ENCODE measurements at regions not wholly inside any gene's neighbourhood (a gene's known extent, or its start where the extent isn't known, plus 50 kb on each side); places are given as distances from the start of the nearest gene placed in this dataset.

- no peak for TF ChIP-seq CTCF (IDR thresholded peaks at IDR 0.05)
- TF ChIP-seq POLR2AphosphoS5 (IDR thresholded peaks at IDR 0.05; ENCODE audit: insufficient read depth in 1 of 2, low read depth in 1 of 2) = no peak
Measured at GRCh38 chr1:170866646-170867045, 68.7 kb upstream of the MROH9 start.

Data from vagina (tissue), 2 donors.